Upper lobe of left lung (tissue), 4 donors: ENCODE measurements at regions not wholly inside any gene's neighbourhood (a gene's known extent, or its start where the extent isn't known, plus 50 kb on each side); places are given as distances from the start of the nearest gene placed in this dataset.
"Not testable (repeated sequence)": the region's sequence is repeated elsewhere in the genome, so short reads cannot be mapped to it uniquely, and the experiment has no call there.

ENCODE experiments used
- EP300 ChIP-seq, 4 donors: sonication (generic); formaldehyde crosslinking; IDR thresholded peaks; one replicate each; pipeline ENCODE4 v1.5.1; 2017; ENCODE audit warnings: antibody characterized with exemption in 4 of 4, control low read depth in 2 of 4
- POLR2A ChIP-seq, 4 donors: fragments of 450-650 bp; IDR thresholded peaks; one replicate each; pipeline ENCODE4 v1.5.1; 2016 to 2017; ENCODE audit warnings: antibody characterized with exemption in 4 of 4, mild to moderate bottlenecking in 2 of 4
- POLR2AphosphoS5 ChIP-seq, 2 donors: sonication (generic); formaldehyde crosslinking; IDR thresholded peaks; one replicate each; pipeline ENCODE4 v1.5.1; 2017; ENCODE audit warnings: antibody characterized with exemption in 2 of 2
- TF ChIP-seq, protein P1 (sequence below), 6 experiments: fragments of 450-650 bp in 4 of 6; fragments of 200-600 bp in 2 of 6; sonication (generic) in 2 of 6; IDR thresholded peaks; one replicate each; pipeline ENCODE4 v1.5.1; 2016 to 2019; ENCODE audit warnings: antibody characterized with exemption in 6 of 6

- TF ChIP-seq POLR2A, POLR2AphosphoS5, EP300 (IDR thresholded peaks at IDR 0.05): not testable (repeated sequence)
- TF ChIP-seq, protein P1, sequence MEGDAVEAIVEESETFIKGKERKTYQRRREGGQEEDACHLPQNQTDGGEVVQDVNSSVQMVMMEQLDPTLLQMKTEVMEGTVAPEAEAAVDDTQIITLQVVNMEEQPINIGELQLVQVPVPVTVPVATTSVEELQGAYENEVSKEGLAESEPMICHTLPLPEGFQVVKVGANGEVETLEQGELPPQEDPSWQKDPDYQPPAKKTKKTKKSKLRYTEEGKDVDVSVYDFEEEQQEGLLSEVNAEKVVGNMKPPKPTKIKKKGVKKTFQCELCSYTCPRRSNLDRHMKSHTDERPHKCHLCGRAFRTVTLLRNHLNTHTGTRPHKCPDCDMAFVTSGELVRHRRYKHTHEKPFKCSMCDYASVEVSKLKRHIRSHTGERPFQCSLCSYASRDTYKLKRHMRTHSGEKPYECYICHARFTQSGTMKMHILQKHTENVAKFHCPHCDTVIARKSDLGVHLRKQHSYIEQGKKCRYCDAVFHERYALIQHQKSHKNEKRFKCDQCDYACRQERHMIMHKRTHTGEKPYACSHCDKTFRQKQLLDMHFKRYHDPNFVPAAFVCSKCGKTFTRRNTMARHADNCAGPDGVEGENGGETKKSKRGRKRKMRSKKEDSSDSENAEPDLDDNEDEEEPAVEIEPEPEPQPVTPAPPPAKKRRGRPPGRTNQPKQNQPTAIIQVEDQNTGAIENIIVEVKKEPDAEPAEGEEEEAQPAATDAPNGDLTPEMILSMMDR (IDR thresholded peaks at IDR 0.05) = not testable (repeated sequence)
Measured at GRCh38 chr10:16083551-16083950, 223.2 kb upstream of the MINDY3 start.
